ENCODE measurements at regions not wholly inside any gene's neighbourhood (a gene's known extent, or its start where the extent isn't known, plus 50 kb on each side); places are given as distances from the start of the nearest gene placed in this dataset.
"Not testable (repeated sequence)": the region's sequence is repeated elsewhere in the genome, so short reads cannot be mapped to it uniquely, and the experiment has no call there.

DNA sequence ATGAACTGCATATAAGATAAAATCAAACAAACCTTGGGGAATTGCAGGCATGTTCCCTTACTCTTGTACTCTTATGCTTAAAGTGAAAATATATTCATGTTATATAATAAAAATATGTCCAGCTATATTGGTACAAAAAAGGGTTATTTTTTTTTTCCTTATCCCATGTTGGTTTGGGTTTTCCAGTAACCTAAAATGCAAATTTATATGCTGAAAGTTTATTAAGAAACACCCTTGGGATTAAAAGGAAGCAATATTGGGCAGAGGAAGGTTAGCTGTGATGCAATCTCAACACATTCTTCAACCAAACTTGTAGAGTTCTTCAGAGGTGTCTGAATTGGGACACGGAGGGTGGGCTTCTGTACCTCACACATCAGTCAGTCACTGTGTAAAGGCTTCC, 97.7 kb downstream of the XKR3 start:
- not testable (repeated sequence) for TF ChIP-seq POLR2AphosphoS5 (IDR thresholded peaks at IDR 0.05; ENCODE audit: borderline replicate concordance, low read depth, low read length); EZH2 (IDR thresholded peaks at IDR 0.05)

Measured in SK-N-MC (cell line).